ENCODE measurements at regions not wholly inside any gene's neighbourhood (a gene's known extent, or its start where the extent isn't known, plus 50 kb on each side); places are given as distances from the start of the nearest gene placed in this dataset.

DNA sequence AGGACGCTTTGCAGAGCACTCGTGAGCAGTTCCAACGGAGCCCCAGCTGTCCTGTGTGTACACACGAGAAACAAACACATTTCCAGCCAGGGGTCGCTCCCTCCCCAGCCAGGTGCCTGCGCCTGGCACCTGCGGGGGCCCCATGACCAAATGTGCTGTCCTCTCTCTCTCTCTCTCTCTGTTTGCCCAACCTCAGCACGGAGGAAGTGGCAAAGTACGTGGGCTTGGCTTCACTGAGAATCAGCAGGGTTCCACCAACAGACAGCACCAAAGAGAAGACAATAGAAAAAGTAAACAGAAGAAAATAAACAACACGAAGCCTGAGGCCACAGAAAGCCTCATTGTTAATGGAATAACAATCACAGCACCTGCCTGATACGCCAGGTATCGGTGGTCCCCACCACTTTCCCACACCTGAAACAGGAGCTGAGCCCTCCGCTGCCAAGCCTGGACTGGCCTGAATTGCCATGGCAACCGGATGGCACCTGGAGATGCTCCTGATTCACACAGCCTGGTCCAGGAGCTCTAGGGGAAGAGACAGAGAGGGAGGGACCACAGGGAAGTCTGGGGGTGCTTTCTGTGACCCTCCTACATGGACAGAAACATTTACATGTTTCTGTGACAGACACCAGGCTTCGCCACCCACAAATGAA, 103.9 kb upstream of the CACNA1A start:
- ATAC-seq (ENCODE audit: low read depth), result no peak
- DNase-seq (ENCODE audit: low spot score), result no peak

DNA sequence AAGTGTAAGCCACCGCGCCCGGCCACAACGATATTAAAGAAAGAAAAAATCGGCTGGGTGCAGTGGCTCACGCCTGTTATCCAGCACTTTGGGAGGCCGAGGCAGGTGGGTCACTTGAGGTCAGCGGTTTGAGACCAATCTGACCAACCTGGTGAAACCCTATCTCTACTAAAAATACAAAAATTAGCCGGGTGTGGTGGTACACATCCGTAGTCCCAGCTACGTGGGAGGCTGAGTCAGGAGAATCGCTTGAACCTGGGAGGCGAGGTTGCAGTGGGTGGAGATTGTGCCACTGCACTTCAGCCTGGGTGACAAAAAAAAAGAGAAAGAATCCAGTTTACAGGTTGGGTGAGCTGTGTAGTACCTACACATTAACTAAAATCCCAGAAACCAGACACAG, 99.9 kb upstream of the CACNA1A start:
- H3K27ac ChIP-seq (ENCODE audit: poor library complexity, severe bottlenecking), result no peak overlapping the region
- DNase-seq (ENCODE audit: low spot score) (no peak), ATAC-seq (ENCODE audit: low read depth) (no peak)
- H3K4me1 ChIP-seq (ENCODE audit: insufficient read depth, poor library complexity, severe bottlenecking), result no peaks in the 10 kb centered on the region
- H3K9me3 ChIP-seq (ENCODE audit: severe bottlenecking), result no peaks in the 10 kb centered on the region
- H3K4me3 ChIP-seq (ENCODE audit: severe bottlenecking), result no peak overlapping the region
- TF ChIP-seq, protein P1, sequence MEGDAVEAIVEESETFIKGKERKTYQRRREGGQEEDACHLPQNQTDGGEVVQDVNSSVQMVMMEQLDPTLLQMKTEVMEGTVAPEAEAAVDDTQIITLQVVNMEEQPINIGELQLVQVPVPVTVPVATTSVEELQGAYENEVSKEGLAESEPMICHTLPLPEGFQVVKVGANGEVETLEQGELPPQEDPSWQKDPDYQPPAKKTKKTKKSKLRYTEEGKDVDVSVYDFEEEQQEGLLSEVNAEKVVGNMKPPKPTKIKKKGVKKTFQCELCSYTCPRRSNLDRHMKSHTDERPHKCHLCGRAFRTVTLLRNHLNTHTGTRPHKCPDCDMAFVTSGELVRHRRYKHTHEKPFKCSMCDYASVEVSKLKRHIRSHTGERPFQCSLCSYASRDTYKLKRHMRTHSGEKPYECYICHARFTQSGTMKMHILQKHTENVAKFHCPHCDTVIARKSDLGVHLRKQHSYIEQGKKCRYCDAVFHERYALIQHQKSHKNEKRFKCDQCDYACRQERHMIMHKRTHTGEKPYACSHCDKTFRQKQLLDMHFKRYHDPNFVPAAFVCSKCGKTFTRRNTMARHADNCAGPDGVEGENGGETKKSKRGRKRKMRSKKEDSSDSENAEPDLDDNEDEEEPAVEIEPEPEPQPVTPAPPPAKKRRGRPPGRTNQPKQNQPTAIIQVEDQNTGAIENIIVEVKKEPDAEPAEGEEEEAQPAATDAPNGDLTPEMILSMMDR (IDR thresholded peaks at IDR 0.05; ENCODE audit: poor library complexity, severe bottlenecking), result no peak
- no peaks in the 10 kb centered on the region for H3K36me3 ChIP-seq (ENCODE audit: low read depth)
- no peaks in the 10 kb centered on the region for H3K27me3 ChIP-seq (ENCODE audit: insufficient read depth, poor library complexity, severe bottlenecking)

More for the DNA sequence above, 103.9 kb upstream of the CACNA1A start:
- Histone ChIP-seq H3K4me3 (ENCODE audit: severe bottlenecking) (no peak overlapping the region), H3K4me1 (ENCODE audit: insufficient read depth, poor library complexity, severe bottlenecking) (no peaks in the 10 kb centered on the region), H3K36me3 (ENCODE audit: low read depth) (no peaks in the 10 kb centered on the region), H3K9me3 (ENCODE audit: severe bottlenecking) (no peaks in the 10 kb centered on the region), H3K27ac (ENCODE audit: poor library complexity, severe bottlenecking) (no peak overlapping the region), H3K27me3 (ENCODE audit: insufficient read depth, poor library complexity, severe bottlenecking) (no peaks in the 10 kb centered on the region)
- TF ChIP-seq, protein P1 (IDR thresholded peaks at IDR 0.05; ENCODE audit: poor library complexity, severe bottlenecking), result no peak

DNA sequence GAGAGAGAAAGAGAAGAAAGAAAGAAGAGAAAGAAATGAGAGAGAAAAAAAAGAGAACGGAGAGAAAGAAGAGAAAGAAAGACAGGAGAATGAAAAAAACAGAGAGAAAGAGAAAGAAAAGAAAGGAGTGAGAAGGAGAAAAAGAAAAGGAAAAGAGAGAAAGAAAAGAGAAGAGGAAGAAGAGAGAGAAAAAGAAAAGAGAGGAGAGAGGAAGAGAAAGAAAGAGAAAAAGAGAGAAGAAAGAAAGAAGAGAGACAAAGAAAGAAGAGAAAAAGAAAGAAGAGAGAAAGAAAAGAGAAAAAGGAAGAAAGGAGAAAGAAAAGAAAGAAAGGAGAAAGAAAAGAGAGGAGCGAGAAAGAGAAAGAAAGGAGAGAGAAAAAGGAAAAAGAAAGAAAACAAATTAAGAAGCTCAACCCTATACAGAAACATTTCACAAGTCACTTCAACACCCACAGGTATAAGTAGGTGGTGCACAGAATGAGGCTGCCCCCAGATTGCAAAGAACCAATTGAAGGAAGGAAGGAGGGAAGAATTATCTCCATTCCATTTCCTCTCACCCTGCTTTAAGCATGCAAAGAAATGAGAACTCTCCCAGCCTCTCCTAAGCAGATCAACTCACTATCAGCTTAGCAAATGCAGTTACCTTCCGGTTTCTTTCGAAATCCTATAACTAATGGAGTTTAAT, 98.8 kb upstream of the CACNA1A start:
- no peaks in the 10 kb centered on the region for H3K27me3 ChIP-seq (ENCODE audit: insufficient read depth, poor library complexity, severe bottlenecking)
- H3K9me3 ChIP-seq (ENCODE audit: severe bottlenecking), result no peaks in the 10 kb centered on the region
- TF ChIP-seq, protein P1 (IDR thresholded peaks at IDR 0.05; ENCODE audit: poor library complexity, severe bottlenecking), result no peak
- DNase-seq (ENCODE audit: low spot score) (no peak), ATAC-seq (ENCODE audit: low read depth) (no peak)
- H3K4me3 ChIP-seq (ENCODE audit: severe bottlenecking), result no peak overlapping the region
- no peaks in the 10 kb centered on the region for H3K36me3 ChIP-seq (ENCODE audit: low read depth)
- no peaks in the 10 kb centered on the region for H3K4me1 ChIP-seq (ENCODE audit: insufficient read depth, poor library complexity, severe bottlenecking)
- no peak overlapping the region for H3K27ac ChIP-seq (ENCODE audit: poor library complexity, severe bottlenecking)

DNA sequence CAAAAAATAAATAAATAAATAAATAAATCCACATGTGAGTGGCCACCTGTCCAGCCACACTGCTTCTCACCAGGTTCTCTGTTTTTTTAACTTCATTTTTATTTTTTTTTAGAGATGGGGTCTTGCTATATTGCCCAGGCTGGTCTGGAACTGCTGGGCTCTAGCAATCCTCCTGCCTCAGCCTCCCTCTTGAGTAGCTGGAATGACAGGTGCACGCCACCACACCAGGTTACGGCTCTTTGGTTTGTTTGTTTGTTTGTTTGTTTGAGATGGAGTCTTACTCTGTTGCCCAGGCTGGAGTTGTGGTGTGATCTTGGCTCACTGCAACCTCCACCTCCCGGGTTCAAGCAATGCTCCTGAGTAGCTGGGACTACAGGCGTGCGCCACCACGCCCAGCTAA, 94.5 kb upstream of the CACNA1A start:
- Histone ChIP-seq H3K4me3 (ENCODE audit: severe bottlenecking) (no peak overlapping the region), H3K27me3 (ENCODE audit: insufficient read depth, poor library complexity, severe bottlenecking) (no peaks in the 10 kb centered on the region), H3K36me3 (ENCODE audit: low read depth) (no peaks in the 10 kb centered on the region), H3K9me3 (ENCODE audit: severe bottlenecking) (no peaks in the 10 kb centered on the region), H3K4me1 (ENCODE audit: insufficient read depth, poor library complexity, severe bottlenecking) (no peaks in the 10 kb centered on the region), H3K27ac (ENCODE audit: poor library complexity, severe bottlenecking) (no peak overlapping the region)
- ATAC-seq (ENCODE audit: low read depth) (no peak), DNase-seq (ENCODE audit: low spot score) (no peak)
- TF ChIP-seq, protein P1 (IDR thresholded peaks at IDR 0.05; ENCODE audit: poor library complexity, severe bottlenecking), result no peak

DNA sequence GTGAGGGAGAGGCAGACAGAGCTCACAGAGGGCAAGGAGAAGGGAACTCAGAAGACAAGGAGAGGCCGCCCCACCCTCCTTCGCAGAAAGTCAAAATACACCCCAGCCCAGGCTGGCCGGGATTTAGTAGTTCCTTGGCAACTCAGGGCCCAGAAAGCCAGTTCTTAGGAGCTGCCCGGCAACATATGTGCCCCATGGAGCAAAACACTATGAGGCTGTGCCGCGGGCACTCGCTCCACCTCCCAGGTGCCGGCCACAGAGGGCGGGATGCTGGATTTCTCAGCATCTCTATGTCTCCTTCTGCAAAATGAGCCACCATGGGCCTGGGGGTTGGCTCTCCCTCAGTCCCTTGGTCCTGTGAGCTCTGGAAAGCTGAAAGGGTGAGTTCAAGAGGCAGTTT, 93.8 kb upstream of the CACNA1A start:
- ATAC-seq (ENCODE audit: low read depth), result no peak
- no peak for DNase-seq (ENCODE audit: low spot score)
- Histone ChIP-seq H3K4me3 (ENCODE audit: severe bottlenecking) (no peak overlapping the region), H3K27me3 (ENCODE audit: insufficient read depth, poor library complexity, severe bottlenecking) (no peaks in the 10 kb centered on the region), H3K9me3 (ENCODE audit: severe bottlenecking) (no peaks in the 10 kb centered on the region), H3K4me1 (ENCODE audit: insufficient read depth, poor library complexity, severe bottlenecking) (no peaks in the 10 kb centered on the region), H3K27ac (ENCODE audit: poor library complexity, severe bottlenecking) (no peak overlapping the region), H3K36me3 (ENCODE audit: low read depth) (no peaks in the 10 kb centered on the region)
- TF ChIP-seq, protein P1 (IDR thresholded peaks at IDR 0.05; ENCODE audit: poor library complexity, severe bottlenecking), result no peak
